Spleen (tissue), 11 donors: ENCODE measurements at regions not wholly inside any gene's neighbourhood (a gene's known extent, or its start where the extent isn't known, plus 50 kb on each side); places are given as distances from the start of the nearest gene placed in this dataset.

Experiments
- DNase-seq: peaks from one replicate; pipeline ENCODE4 v3.0.0-alpha.2; 2020
- H3K27ac ChIP-seq, 8 donors: fragments of 200-600 bp; sonication (generic) in 7 of 8; 1 replicate in 4 of 8; 2 replicates in 4 of 8; pipeline versions ENCODE4 v1.5.0 to v1.8.0; 2016 to 2021; ENCODE audit warnings: inconsistent platforms in 4 of 8, mild to moderate bottlenecking in 4 of 8, moderate library complexity in 1 of 8
- H3K27me3 ChIP-seq, 7 donors: fragments of 200-600 bp; sonication (generic) in 6 of 7; replicated peaks in 1 of 7; 1 replicate in 4 of 7; 2 replicates in 3 of 7; pipeline versions ENCODE4 v1.5.0 to v1.8.0; 2016 to 2021; ENCODE audit warnings: inconsistent platforms in 3 of 7, mild to moderate bottlenecking in 1 of 7
- H3K36me3 ChIP-seq, 6 donors: fragments of 200-600 bp; sonication (generic) in 5 of 6; 1 replicate in 4 of 6; 2 replicates in 2 of 6; pipeline versions ENCODE4 v1.5.0 to v1.8.0; 2016 to 2021; ENCODE audit warnings: inconsistent platforms in 2 of 6
- H3K4me1 ChIP-seq, 6 donors: fragments of 200-600 bp; sonication (generic) in 5 of 6; 1 replicate in 3 of 6; 2 replicates in 3 of 6; pipeline versions ENCODE4 v1.5.0 to v1.8.0; 2016 to 2021; ENCODE audit warnings: inconsistent platforms in 3 of 6
- H3K4me3 ChIP-seq, 8 donors: fragments of 200-600 bp; sonication (generic) in 7 of 8; 1 replicate in 4 of 8; 2 replicates in 4 of 8; pipeline versions ENCODE4 v1.5.0 to v1.8.0; 2016 to 2021; ENCODE audit warnings: inconsistent platforms in 4 of 8, mild to moderate bottlenecking in 4 of 8, moderate library complexity in 2 of 8
- H3K9me3 ChIP-seq, 8 donors: fragments of 200-600 bp; sonication (generic) in 7 of 8; 1 replicate in 4 of 8; 2 replicates in 4 of 8; pipeline versions ENCODE4 v1.5.0 to v1.8.0; 2016 to 2021; ENCODE audit warnings: inconsistent platforms in 4 of 8
- POLR2A ChIP-seq, 3 donors: fragments of 450-650 bp; IDR thresholded peaks; one replicate each; pipeline ENCODE4 v1.5.1; 2017; ENCODE audit warnings: antibody characterized with exemption in 3 of 3, mild to moderate bottlenecking in 1 of 3
- POLR2AphosphoS5 ChIP-seq, 3 donors: sonication (generic); formaldehyde crosslinking; IDR thresholded peaks; one replicate each; pipeline ENCODE4 v1.5.1; 2017; ENCODE audit warnings: antibody characterized with exemption in 3 of 3
- WGBS, 5 donors: extraction: QIAGEN DNeasy Blood & Tissue Kit in 3 of 5; methylation state at CpG; one replicate each; pipeline versions ENCODE4 v1.1.5 to v1.1.7; 2013 to 2018; 5-methylcytosine and 5-hydroxymethylcytosine counted together
- intact Hi-C: fragments of 100-400 bp; cut with DNase I; formaldehyde crosslinking; loops from one replicate; pipeline ENCODE4 v1.15.0; 2023; ENCODE audit warnings: low total_unique reads
- TF ChIP-seq, protein P1 (sequence below), 11 experiments: fragments of 200-600 bp in 7 of 11; fragments of 450-650 bp in 4 of 11; sonication (generic) in 4 of 11; IDR thresholded peaks in 8 of 11; conservative IDR thresholded peaks in 3 of 11; 1 replicate in 7 of 11; 2 replicates in 4 of 11; pipeline versions ENCODE4 v1.4.0 to v1.8.0; 2016 to 2021; ENCODE audit warnings: antibody characterized with exemption in 11 of 11, inconsistent platforms in 4 of 11, mild to moderate bottlenecking in 1 of 11
- donor health status: healthy with polysubstance abuse.
- donor health status: DM: no; HTN: no; CAD: no; lungs with moderate emphysema.
- donor health status: DM: no; HTN: no; CAD: no.
- donor health status: Bipolar disorder and iron deficiency.
- donor health status: healthy.
- donor health status: DM: no; HTN: no; CAD: no.
- donor health status: DM: yes; HTN: yes; CAD: no.

DNA sequence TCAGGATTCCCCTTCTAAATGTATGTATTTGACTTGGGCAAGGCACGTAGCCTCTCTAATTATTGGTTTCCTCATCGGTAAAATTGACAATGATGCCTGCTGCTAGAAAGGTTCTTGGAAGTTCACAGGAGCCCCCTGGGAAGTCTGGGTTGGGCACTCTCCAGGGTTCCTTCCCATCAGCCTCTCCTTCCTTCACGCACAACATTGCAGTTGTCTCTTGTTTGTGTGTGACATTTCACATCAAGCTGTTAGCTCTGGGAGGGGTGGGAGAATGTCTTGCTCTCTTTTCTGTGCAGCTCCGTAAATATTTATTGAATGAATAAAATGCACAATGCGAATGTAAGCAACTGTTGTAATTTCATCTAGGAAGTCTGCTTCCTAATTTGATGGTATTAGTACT lies 153.2 kb upstream of the PRICKLE1 start:
- no peaks in the 10 kb centered on the region for H3K27me3 ChIP-seq
- H3K4me3 ChIP-seq = no peak overlapping the region
- no peak for TF ChIP-seq POLR2AphosphoS5 (IDR thresholded peaks at IDR 0.05)
- TF ChIP-seq, protein P1, sequence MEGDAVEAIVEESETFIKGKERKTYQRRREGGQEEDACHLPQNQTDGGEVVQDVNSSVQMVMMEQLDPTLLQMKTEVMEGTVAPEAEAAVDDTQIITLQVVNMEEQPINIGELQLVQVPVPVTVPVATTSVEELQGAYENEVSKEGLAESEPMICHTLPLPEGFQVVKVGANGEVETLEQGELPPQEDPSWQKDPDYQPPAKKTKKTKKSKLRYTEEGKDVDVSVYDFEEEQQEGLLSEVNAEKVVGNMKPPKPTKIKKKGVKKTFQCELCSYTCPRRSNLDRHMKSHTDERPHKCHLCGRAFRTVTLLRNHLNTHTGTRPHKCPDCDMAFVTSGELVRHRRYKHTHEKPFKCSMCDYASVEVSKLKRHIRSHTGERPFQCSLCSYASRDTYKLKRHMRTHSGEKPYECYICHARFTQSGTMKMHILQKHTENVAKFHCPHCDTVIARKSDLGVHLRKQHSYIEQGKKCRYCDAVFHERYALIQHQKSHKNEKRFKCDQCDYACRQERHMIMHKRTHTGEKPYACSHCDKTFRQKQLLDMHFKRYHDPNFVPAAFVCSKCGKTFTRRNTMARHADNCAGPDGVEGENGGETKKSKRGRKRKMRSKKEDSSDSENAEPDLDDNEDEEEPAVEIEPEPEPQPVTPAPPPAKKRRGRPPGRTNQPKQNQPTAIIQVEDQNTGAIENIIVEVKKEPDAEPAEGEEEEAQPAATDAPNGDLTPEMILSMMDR (IDR thresholded peaks at IDR 0.05 in 8 of 11, conservative IDR thresholded peaks at IDR 0.05 in 3 of 11) = no peak
- TF ChIP-seq POLR2A (IDR thresholded peaks at IDR 0.05) = no peak
- WGBS, 5 donors = 61 to 72% (median 63%) methylated on average over 5 of the region's 5 CpGs
- DNase-seq = no peak
- peaks cover 0 to 25% (median 10%) of the 10 kb centered on the region in 8 donors for H3K9me3 ChIP-seq
- H3K4me1 ChIP-seq = peaks cover 0 to 4% (median 0%) of the 10 kb centered on the region in 6 donors
- no peak overlapping the region for H3K27ac ChIP-seq
- no peaks in the 10 kb centered on the region for H3K36me3 ChIP-seq
- intact Hi-C loops = no loop called here

DNA sequence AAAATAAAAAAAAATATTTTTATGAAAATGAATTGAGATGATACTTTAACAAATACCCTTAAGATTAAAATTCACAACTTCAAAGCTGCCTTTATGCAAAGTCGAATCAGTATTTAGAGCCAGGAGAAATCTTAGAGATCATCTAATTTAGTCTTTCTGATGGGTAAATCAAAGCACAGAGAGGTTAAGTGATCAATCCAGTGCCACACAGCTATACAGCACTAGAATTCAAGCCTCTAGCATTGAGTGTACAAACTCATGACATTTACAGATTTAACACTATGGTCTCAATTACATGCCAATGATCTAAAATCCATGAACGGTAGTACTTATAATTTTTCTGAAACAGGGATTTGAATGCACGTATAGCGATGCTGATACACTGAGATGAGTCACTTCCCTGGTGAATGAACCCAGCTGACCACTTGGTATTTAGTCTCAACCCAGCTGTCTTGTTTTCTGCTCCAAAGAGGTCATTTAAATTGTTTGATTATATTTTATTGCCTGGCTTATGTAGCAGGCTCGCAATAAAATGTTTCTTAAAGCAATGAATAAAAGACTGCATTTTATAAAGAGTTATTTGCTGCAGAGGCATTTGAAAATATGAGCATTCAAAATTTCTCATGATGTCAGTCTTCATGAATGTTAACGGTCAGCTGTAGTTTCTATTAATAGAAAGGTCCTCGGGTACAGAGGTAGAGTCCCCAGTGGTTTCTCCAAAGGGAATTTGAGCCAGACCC lies 152.4 kb upstream of the PRICKLE1 start:
- Histone ChIP-seq H3K4me3 (no peak overlapping the region), H3K9me3 (peaks cover 0 to 18% (median 9%) of the 10 kb centered on the region in 8 donors), H3K27me3 (no peaks in the 10 kb centered on the region), H3K27ac (no peak overlapping the region), H3K4me1 (peaks cover 0 to 4% (median 0%) of the 10 kb centered on the region in 6 donors), H3K36me3 (no peaks in the 10 kb centered on the region)
- 64 to 74% (median 72%) methylated on average over 7 of the region's 7 CpGs for WGBS, 5 donors
- no peak for DNase-seq
- intact Hi-C loops = no loop called here
- no peak for TF ChIP-seq POLR2AphosphoS5 (IDR thresholded peaks at IDR 0.05)

DNA sequence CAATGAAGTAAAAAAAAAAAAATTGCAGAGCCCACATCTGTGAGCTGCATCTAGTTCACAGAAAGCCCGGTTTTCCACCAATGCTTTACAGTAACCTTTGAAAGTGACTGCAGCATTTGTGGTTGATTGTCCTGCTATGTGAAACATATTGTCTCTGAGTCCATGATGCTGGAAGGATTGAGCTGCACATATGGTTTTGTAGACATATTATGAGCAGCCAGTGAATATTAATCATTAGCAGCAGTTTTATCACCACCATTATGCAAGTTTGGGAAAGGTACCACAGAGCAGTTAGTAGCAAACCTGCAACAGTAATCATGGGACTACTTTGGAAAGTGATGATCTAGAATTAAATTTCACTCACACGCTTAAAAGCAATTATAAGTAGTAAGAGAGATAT lies 151.5 kb upstream of the PRICKLE1 start:
- WGBS, 5 donors = 77 to 91% (median 85%) methylated on average over 2 of the region's 2 CpGs
- TF ChIP-seq POLR2A (IDR thresholded peaks at IDR 0.05) = no peak
- TF ChIP-seq, protein P1 (IDR thresholded peaks at IDR 0.05 in 8 of 11, conservative IDR thresholded peaks at IDR 0.05 in 3 of 11) = no peak
- TF ChIP-seq POLR2AphosphoS5 (IDR thresholded peaks at IDR 0.05) = no peak
- Histone ChIP-seq H3K27me3 (no peaks in the 10 kb centered on the region), H3K36me3 (no peaks in the 10 kb centered on the region), H3K9me3 (peaks cover 0 to 9% (median 1%) of the 10 kb centered on the region in 8 donors), H3K4me3 (no peak overlapping the region), H3K4me1 (peaks cover 0 to 4% (median 0%) of the 10 kb centered on the region in 6 donors), H3K27ac (no peak overlapping the region)
- no peak for DNase-seq
- intact Hi-C loops = no loop called here

DNA sequence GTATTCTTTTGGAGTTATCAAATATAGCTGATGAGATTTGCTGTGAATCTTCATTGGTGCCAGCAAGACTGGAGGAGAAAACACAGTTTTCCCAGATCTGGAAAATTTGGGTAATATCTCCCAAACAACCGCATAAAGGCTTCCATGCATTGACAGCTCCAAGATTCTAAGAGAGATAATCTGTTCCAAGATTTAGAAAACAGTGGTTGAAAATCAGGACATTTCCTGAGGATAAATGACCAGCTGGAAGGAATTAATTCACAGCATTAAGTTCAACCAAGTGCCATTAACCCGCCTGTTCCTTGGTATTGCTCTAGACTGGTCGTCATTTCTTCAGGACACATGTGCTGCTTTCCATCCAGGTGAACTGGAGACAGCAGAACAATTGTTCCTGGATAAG lies 147.9 kb upstream of the PRICKLE1 start:
- Histone ChIP-seq H3K27me3 (no peaks in the 10 kb centered on the region), H3K36me3 (no peaks in the 10 kb centered on the region), H3K4me1 (no peaks in the 10 kb centered on the region), H3K27ac (no peak overlapping the region), H3K4me3 (no peak overlapping the region), H3K9me3 (peaks cover 0 to under 1% (median 0%) of the 10 kb centered on the region in 8 donors)
- intact Hi-C loops = no loop called here
- no peak for DNase-seq
- 77 to 88% (median 83%) methylated on average over 3 of the region's 3 CpGs for WGBS, 5 donors
- TF ChIP-seq, protein P1 (IDR thresholded peaks at IDR 0.05 in 8 of 11, conservative IDR thresholded peaks at IDR 0.05 in 3 of 11) = no peak
- TF ChIP-seq POLR2AphosphoS5 (IDR thresholded peaks at IDR 0.05) (no peak), POLR2A (IDR thresholded peaks at IDR 0.05) (no peak)
